ENCODE measurements at regions not wholly inside any gene's neighbourhood (a gene's known extent, or its start where the extent isn't known, plus 50 kb on each side); places are given as distances from the start of the nearest gene placed in this dataset.

DNA sequence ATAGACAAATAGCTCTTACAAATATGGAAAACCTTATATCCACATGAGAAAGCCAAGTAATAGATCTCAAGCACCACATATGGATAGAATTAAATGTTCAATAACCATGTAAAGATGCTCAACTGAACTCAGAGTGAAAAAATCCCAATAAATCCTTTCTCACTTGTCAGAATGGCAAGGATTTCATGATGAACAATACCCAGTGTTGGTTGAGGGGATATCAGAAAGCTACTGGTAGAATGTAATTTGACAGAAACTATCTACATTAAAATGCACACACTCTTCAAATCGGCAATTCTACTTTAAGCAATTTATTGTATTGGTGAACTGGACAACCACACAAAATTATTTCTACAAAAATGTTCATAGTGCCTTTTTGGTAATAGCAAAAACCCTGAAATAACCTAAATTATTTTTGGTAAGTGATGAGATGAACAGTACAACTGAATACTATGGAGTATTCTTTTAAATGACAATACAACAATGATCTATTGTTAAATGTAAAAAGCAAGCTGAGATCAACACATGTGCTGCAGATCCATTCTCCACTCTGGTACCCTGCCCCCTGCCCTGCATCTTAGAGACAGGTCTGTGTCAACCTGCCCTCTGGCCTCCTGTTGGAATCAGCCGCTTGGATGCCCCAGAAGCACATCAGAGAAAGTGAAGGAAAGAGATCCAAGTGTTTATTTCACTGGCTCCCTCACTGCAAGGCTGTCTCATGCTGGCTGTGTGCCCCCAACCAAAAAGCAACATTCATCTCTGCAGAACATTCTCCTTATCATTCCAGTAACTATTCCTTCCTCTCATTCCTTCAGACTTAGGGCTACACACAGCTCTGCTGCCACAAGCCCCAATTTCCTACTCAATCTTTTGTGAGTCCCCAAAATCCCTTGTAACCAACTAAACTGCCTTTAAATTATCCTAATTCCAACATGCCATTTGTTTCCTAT, 442.5 kb downstream of the LRATD1 start (continued):
- TF ChIP-seq RBBP5 (IDR thresholded peaks at IDR 0.05; ENCODE audit: borderline replicate concordance, low read depth, low read length): no peak
- no peak for TF ChIP-seq RAD21 (IDR thresholded peaks at IDR 0.05 in 1 of 2, conservative IDR thresholded peaks at IDR 0.05 in 1 of 2; ENCODE audit: low read depth in 2 of 2, low read length in 2 of 2)
- no peak for TF ChIP-seq TAF1 (IDR thresholded peaks at IDR 0.05; ENCODE audit: low read depth, low read length)
- no peak for TF ChIP-seq GTF2F1 (IDR thresholded peaks at IDR 0.05; ENCODE audit: borderline replicate concordance, low read depth, low read length)
- no peak for TF ChIP-seq HDAC2 (IDR thresholded peaks at IDR 0.05; ENCODE audit: borderline replicate concordance in 1 of 2, low read depth in 2 of 2, low read length in 2 of 2)
- no peak for TF ChIP-seq POLR2AphosphoS5 (IDR thresholded peaks at IDR 0.05; ENCODE audit: low read depth, low read length)
- TF ChIP-seq PHF8 (conservative IDR thresholded peaks at IDR 0.05; ENCODE audit: low read depth, low read length): no peak
